ENCODE measurements at regions not wholly inside any gene's neighbourhood (a gene's known extent, or its start where the extent isn't known, plus 50 kb on each side); places are given as distances from the start of the nearest gene placed in this dataset.
"Not testable (repeated sequence)": the region's sequence is repeated elsewhere in the genome, so short reads cannot be mapped to it uniquely, and the experiment has no call there.

DNA sequence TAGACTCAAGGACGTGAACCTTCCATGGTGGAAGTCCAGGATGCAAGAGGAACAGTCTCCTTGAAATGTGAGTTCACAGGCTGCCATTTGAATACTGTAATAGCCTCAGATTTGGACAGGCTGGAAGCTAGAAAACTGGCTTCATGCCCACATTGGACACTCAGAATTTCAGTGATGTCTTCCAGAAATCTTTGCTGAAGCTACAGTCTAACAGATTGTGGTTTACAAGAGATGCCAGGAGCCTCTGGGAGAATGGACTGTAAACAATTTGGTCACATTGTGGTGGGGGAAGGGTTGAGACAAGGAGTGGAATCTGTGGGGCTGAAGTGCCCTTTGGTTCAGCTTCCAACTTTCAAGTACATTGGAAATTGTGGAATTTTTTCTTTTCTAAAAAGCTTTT lies 252.0 kb upstream of the PROK2 start:
- no peak for DNase-seq

DNA sequence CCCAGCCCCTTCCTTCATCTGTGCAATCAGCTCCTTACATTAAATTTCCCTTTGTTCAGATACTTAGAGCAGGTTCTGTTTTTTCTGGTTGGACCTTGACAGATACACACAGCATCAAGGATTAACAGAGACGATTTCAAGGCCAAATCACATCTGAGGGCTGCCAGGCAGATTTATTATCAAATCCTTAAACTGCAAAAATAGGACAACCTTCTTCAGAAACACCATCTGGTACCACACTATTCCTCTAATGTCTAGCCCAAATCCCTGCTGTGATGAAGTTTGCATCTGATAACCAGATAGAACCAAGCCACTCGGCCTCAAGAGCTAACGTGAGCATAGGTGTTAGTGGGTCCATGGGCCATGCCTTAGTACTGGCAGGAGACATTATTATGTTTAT lies 250.7 kb upstream of the PROK2 start:
- DNase-seq = no peak

DNA sequence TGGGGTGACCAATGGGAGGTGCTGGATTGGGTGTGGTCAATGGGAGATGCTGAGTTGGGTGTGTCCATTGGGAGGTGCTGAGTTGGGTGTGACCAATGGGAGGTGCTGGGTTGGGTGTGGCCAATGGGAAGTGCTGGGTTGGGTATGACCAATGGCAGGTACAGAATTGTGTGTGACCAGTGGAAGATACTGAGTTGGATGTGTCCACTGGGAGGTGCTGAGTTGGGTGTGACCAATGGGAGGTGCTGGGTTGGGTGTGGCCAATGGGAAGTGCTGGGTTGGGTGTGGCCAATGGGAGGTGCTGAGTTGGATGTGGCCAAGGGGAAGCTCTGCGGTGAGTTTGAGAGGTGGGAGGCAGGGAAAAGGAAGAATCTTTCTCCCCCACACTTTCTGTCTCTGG lies 250.0 kb upstream of the PROK2 start:
- DNase-seq = no peak

DNA sequence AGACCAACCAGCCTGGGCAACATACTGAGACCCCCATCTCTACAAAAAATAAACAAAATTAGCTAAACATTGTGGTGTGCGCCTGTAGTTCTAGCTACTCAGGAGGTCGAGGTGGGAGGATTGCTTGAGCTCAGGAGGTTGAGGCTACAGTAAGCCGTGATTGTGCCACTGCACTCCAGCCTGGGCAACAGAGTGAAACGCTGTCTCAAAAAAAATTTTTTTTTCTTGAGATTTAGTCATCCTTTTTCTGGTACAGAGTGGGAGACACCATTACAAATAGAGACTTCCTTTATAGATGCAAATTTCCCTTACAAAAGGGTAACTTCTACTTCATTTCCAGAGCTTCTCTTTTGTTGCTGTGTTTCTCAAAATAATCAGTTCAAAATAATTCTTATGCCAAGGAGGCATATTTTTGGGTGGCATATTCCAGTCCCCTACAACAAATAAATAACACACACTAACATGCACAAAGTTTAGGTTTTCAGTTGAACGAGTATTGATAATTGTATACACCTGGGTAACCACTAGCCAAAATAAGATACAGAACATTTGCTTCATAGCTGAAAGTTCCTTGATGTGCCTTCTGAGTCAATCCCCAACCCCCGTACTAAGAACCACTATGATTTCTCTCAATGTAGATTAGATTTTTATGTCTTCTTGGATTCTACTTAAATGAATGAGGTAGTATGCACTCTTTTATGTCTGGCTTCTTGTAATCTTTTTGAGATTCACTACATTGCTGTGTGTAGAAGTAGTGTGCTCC lies 248.9 kb upstream of the PROK2 start:
- no peak for DNase-seq

DNA sequence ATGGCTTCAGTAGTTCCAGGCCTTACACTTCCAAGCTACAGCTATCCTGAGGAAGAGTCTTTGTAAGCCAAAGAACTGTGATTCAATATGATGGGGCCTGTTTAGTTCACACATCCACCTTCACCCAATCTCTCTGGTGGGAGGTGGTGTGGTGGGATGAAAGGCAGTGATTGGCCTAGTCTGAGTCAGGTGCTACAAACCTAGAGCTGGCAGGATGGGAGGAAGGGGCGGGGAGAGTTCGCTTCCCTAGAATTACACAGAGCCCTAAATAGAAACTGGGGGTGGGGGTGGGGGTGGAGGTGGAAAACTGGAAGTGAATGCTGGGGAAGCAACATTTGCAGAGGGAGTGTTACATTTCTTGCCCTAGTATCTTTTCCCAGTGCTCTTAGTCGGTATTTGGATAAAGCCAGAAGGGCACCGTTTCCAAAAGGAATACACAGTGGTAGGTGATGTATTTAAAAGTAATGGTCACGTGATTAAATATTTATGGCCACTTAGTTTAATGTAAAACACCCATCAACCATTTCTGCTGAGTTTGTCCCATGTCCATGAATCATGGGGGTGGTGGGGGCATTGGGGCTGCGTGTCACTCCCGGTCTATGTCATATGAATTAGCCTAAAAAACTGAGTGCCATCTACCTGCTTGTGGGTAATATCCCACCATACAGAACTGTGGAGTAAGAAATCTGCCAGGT lies 247.6 kb upstream of the PROK2 start:
- peak in 1 of 2 donors; percentile 40 for DNase-seq

DNA sequence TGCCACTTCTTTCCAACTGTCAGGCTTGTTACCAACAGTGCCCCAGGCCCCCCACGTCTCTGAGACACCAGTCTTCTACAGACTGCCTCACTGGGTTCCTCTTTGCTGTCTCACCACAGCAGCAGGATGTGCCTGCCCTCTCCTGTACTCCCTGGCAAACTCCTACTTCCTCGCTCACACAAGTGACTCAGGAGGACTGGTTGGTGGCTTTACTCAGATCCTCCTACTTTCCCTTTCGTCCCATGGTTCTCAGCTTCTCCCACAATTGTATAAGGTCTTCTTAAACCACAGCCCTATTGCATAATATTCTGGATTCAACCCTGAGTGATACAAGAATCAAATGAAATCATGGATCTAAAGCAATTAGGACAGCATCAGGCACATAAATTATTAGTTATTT lies 246.6 kb upstream of the PROK2 start:
- no peak for DNase-seq

DNA sequence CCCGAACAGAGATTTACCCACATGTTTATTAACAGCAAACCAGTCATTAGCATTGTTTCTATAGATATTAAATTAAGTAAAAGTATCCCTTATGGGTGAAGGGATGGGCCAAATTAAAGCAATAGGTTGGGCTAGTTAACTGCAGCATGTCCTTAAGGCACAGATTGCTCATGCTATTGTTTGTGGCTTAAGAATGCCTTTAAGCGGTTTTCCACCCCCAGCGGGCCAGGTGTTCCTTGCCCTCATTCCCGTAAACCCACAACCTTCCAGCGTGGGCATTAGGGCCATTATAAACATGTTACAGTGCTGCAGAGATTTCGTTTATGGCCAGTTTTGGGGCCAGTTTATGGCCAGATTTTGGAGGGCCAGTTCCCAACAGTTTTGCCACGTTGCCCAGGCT lies 245.3 kb upstream of the PROK2 start:
- DNase-seq = not testable (repeated sequence)

DNA sequence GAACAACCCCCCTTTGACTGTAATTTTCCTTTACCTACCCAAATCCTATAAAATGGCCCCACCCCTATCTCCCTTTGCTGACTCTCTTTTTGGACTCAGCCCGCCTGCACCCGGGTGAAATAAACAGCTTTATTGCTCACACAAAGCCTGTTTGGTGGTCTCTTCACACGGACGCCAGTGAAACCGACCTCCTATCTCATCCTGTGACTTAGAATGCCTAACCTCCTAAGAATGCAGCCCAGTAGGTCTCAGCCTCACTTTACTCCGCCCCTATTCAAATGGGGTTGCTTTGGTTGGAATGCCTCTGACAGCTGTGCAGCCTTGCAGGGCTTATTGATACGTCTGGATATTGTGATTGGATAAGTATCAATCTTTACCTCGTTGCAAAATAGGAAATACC lies 243.8 kb upstream of the PROK2 start:
- not testable (repeated sequence) for DNase-seq

DNA sequence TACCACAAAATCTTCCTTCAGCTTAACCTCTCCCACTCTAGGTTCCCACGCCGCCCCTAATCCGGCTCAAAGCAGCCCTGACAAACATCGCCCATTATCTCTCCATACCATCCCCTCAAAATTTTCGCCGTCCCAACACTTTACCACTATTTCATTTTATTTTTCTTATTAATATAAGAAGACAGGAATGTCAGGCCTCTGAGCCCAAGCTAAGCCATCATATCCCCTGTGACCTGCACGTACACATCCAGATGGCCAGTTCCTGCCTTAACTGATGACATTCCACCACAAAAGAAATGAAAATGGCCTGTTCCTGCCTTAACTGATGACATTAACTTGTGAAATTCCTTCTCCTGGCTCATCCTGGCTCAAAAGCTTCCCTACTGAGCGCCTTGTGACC lies 243.4 kb upstream of the PROK2 start:
- not testable (repeated sequence) for DNase-seq

DNA sequence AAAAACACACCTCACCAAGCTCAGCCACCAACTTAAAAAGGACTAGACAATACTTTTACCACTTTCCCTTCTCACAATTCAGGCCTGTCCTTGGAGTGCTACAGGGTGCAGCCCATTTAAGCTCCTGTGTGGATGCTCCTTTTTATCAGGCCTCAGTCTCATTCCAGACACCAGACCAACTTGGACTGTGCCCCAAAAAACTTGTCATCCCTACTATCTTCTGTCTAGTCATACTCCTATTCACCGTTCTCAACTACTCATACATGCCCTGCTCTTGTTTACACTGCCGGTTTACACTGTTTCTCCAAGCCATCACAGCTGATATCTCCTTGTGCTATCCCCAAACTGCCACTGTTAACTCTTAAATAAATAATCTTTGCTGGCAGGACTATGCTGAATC lies 242.8 kb upstream of the PROK2 start:
- DNase-seq = not testable (repeated sequence)

DNA sequence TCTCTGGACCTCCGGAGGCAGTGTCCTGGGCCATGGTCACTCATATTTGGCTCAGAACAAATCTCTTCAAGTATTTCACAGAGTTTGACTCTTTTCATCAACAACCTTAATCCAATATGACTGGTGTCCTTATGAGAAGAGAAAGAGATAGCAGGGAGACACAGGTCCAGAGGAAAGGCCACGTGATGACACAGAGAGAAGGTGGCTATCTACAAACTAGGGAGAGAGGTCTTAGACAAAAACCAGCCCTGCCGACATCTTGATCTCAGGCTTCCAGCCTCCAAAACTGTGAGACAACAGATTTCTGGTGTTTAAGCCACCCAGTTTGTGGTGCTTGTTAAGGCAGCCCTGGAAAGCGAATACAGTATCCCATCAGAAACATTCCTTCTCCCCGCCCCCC lies 237.1 kb upstream of the PROK2 start:
- no peak for DNase-seq

DNA sequence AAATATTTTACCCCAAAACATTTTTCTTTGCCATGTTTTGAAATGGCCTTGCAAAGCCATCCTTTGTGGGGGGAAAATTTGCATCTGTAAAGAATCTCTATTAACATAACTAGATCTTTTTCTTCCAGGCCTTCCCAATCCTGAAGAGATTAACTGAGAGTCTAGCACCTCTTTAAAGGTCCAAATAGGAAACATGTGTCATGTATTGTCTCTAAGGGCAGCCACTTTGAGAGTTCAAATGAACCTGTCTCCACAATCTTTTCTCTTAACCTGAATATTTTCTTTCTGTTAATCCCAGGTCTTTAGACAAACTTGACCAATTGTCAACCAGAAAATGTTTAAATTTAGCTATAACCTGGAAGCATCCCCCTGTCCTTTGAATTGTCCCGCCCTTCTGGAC lies 236.6 kb upstream of the PROK2 start:
- no peak for DNase-seq

DNA sequence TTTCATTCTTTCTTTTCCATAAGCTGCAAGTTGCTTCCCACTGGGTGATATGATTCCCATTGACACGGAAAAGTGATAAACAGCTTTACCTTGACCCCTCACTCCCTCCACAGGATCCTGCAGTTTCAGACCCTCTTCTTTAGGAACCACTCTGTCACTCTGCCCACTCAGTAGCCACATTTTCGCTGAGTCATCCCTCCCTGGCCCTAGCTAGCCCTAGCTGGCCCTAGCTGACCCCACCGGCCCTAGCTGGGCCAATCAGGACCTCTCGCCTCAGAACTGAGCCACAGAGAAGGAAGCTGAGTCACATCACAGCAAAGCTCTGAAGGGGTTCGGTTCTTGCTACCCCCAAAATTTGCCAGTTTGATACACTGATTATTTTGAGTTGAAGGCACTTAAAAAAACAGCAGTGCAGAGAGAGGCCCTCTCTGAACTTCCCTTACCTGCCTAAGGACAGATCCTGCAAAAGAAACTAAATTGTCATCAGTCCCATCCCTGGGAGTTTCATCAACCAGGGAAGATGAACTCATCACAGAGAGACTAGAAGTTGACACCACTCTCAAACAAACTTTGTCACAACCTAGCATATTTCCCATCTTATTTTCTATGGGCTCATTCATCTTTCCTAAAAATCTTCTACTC lies 233.5 kb upstream of the PROK2 start:
- no peak for DNase-seq

DNA sequence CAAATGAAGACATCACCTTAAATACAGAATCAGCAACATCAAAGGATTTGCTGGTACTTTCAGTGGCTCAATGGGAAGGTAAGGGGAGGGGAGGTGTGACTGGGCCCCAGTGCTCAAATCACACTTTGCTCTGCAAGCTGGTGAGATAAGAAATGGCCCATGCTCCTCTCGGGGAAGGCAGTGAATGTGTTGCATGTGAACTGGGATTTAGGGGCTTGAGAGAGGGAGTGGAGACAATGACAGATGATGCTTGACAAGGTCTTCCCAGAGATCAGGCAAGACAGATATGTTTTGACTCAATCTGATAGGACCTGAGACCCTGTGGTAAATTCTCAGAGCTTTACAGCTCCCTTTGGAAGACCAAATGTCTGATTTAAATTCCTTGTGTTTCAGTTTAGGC lies 233.0 kb upstream of the PROK2 start:
- no peak for DNase-seq

DNA sequence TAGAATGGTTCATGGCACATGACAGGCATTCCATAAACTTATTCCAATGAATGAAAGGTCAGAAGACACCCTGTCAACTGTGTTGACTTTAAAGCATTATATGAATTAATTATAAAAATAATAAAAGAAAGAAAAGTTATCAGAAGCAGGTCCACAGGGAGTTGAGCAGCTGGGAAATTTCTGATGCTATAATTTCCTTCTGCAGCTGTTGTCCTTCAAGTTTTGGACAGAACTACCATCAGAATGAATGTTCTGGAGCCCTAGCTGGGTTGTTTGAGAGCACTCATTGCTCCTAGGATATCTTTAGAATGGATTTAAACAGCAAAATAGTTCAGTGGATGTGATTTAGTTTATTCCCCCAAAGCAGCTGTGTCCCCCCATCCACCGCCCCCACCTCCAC lies 232.4 kb upstream of the PROK2 start:
- no peak for DNase-seq

DNA sequence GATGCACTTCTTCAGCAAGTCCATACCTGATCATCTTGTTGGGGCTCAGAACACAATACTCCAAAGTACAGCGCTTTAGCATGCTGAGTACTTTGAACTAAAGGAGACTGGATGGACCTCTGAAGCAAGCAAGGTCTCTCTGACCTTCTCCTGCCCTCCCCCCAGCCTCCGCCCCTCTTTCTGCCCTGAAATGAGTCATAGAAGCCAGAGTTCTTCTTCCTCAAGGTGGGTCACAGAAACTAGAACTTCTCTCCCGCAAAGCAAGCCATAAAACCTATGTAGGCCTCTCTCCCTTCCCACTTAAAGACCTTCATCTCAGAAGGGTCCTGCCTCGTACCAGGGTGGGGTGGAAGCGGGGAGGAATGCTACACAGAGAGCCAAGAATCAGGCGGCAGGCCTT lies 230.5 kb upstream of the PROK2 start:
- no peak for DNase-seq

DNA sequence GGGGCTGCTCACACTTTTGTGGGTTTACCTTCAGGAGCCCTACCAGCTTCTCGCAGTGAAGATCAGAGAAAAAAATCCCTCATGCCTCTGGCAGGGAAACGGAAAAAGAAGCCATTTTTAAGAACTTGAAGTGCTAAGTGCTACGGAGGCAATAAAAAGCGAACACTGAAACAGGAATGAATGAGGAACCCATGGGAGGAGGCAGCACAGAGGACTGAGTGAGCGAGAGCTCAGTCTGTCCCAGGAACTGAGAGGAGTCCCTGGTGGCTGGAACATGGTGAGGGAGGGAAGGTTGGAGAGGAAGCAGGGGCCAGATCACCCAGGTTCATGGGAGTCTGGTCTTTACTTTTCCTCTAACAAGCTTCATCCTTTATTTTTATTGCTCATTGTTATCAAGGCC lies 228.1 kb upstream of the PROK2 start:
- DNase-seq = no peak

DNA sequence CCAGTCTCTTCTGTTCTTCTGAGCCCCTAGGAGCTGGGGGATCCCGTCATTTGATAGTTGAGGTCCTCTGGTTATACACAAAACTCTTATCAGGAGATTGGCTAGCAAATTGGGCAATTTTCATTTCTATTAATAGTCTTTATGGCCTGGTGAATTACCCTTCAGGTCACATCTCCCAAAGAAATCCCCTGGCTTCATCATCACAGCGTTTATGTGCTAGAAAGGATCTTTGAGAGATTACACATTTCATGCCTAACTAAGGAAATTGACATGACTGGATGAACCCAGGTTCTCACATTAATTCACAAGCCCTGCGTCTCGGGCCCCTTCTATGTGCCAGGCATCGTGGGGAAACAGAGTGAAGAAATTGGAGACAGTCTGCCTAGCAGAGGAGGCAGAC lies 227.4 kb upstream of the PROK2 start:
- no peak for DNase-seq

DNA sequence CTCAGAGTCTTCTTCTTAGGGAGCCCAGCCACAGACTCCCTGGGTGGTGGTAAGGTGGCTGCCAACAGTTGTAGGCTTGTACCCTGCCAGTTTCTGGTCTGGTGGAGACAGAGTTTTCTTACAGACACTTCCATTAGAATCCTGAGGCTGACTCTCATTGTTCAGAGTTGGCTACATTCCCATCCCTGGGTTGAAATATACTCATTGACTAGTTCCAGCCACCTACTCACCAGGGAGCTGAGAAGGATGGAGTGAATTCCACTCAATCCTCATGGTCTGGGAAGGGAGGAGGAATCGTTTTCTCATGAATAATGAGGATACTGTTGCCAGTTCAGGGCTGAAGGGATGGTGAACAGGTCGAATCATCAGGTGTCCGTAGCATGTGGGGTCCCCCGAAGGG lies 226.5 kb upstream of the PROK2 start:
- no peak for DNase-seq

DNA sequence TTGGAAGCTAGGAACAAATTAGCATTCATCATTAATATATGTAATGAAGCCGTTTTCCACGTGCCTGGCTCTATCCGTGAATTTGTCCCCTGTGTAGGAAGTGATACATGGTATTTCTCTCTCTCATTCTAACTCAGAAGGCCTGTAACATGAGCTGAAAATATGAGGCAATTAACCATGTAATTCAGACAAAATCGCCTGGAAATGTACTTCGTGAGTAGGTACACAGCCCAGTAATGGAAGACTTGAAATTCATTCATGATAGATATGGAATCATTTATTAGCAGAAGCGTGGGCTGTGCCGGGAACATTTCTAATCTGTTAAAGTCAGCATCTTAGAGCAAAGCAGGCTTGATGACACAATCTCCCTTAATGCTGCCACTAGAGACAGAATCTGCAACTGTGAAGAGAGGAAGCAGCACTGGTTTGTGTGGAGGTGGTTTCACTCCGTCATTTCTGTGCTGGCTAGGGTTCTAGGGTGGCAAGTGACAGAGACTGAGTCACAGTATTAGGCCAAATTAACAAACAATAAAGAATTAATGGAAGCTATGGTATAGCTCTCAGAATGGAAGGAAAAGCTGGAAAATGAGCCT lies 225.0 kb upstream of the PROK2 start:
- DNase-seq = peak in 1 of 2 donors; percentile 23

DNA sequence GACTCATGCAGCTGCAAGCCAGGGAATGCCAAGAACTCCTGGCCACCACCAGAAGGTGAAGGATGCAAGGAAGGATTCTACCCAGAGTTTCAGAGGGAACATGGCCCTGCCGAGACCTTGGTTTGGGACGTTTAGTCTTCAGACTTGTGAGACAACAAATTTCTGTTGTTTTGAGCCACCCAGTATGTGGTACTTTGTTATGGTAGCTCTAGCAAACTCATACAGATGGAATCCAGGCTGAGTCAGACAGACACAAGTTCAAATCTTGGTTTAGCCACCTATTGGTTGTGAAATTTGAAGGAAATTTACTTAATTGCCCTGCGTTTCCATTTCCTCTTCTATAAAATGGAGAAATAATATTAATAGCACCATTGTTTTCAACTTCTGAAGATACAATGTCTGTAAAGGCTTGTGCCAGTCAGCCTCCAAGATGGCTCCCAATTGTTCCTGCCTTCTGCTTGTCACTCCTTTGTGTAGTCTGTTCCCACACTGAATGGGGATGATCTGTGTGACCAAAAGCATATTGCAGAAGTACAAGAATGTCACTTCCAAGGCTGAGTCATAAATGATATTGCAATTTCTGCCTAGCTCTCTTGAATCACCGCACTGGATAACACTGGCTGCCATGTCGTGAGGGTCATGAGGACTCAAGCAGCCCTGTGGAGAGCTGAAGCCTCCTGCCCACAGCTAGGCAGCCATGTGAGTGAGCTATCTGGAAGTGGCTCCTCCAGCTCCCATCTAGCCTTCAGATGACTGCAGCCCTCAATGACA lies 223.5 kb upstream of the PROK2 start:
- no peak for DNase-seq

DNA sequence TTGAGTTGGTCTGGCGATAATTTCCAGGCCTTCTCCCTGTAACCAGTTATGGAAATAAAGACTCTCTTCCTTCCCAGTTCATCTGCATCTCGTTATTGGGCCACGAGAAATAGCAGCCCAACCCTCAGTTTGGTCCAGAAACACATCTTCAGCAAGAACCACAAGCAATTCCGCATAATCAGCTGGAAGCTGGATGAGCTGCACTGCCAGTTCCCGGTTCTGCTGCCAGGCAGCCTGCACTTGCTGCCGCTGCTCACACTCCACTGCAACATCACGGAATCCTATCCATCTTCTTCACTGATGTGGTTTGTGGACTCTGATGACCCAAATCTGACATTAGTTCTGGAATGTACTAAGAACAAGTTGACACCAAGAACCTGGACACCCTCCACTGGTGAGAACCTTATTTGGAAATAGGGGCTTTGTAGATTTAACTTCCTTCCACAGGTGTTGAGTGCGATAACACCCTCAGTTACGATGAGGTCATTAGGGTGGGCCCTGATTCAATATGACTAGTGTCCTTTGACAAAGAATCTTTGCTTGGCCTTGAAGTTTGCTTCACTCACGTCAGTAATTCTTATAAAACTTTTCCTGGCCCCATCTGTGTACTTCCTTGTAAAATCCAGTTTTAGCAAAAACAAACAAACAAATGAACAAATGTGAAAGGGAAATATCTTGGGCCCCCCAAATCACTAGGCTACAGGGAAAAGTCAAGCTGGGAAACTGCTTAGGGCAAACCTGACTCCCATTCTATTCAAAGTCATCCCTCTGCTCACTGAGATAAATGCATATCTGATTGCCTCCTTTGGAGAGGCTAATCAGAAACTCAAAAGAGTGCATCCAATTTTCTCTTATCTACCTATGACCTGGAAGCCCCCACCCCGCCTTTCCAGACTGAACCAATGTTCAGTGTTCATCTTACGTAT lies 221.9 kb upstream of the PROK2 start:
- no peak for DNase-seq
